ENCODE measurements at regions not wholly inside any gene's neighbourhood (a gene's known extent, or its start where the extent isn't known, plus 50 kb on each side); places are given as distances from the start of the nearest gene placed in this dataset.

GRCh38 chr14:71287567-71287966, 380.3 kb downstream of the PCNX1 start:
- no peak overlapping the region for H3K23ac ChIP-seq (ENCODE audit: low read length in 2 of 2)
- H3K27ac ChIP-seq (ENCODE audit: low read length, poor library complexity, severe bottlenecking), result no peak overlapping the region
- no peak overlapping the region for H2BK5ac ChIP-seq (ENCODE audit: low read depth, low read length, poor library complexity, severe bottlenecking)
- no peak overlapping the region for H2BK12ac ChIP-seq (ENCODE audit: low read length in 2 of 2)
- H3K4me3 ChIP-seq (ENCODE audit: insufficient read depth in 1 of 2, low read depth in 1 of 2, low read length in 2 of 2), result no peak overlapping the region
- H3K4me2 ChIP-seq (ENCODE audit: low read length, poor library complexity, severe bottlenecking), result no peak overlapping the region
- DNase-seq, result no peak
- peaks cover 5% of the 10 kb centered on the region for H3K4me1 ChIP-seq (ENCODE audit: control insufficient read depth, insufficient read depth, low read depth, low read length)
- no peak overlapping the region for H4K8ac ChIP-seq (ENCODE audit: low read length)
- WGBS, result 83% methylated on average over 2 of the region's 2 CpGs
- H3K4ac ChIP-seq (ENCODE audit: low read depth in 1 of 2, low read length in 2 of 2), result no peak overlapping the region
- H2BK15ac ChIP-seq (ENCODE audit: low read depth, poor library complexity, severe bottlenecking), result no peak overlapping the region
- H3K14ac ChIP-seq (ENCODE audit: low read length in 2 of 2), result no peak overlapping the region
- no peak overlapping the region for H2AFZ ChIP-seq (ENCODE audit: low read depth, low read length)
- H3K79me1 ChIP-seq (replicated peaks; ENCODE audit: low read length, poor library complexity, severe bottlenecking), result no peaks in the 10 kb centered on the region
- H3K36me3 ChIP-seq (ENCODE audit: control insufficient read depth in 1 of 2, insufficient read depth in 2 of 2, low read depth in 1 of 2, low read length in 2 of 2), result no peaks in the 10 kb centered on the region
- no peak overlapping the region for H3K18ac ChIP-seq (ENCODE audit: low read depth in 1 of 2, low read length in 2 of 2)
- no peak overlapping the region for H2AK5ac ChIP-seq (ENCODE audit: low read length, severe bottlenecking)
- no peaks in the 10 kb centered on the region for H3K27me3 ChIP-seq (ENCODE audit: control insufficient read depth in 1 of 2, insufficient read depth in 1 of 2, low read length in 2 of 2)
- no peak overlapping the region for H3K9ac ChIP-seq (ENCODE audit: low read length)
- no peak overlapping the region for H2BK120ac ChIP-seq (ENCODE audit: low read depth, low read length)
- H4K91ac ChIP-seq (ENCODE audit: low read length), result no peak overlapping the region
- peaks cover 10% of the 10 kb centered on the region for H3K9me3 ChIP-seq (ENCODE audit: control insufficient read depth, low read length)

DNA sequence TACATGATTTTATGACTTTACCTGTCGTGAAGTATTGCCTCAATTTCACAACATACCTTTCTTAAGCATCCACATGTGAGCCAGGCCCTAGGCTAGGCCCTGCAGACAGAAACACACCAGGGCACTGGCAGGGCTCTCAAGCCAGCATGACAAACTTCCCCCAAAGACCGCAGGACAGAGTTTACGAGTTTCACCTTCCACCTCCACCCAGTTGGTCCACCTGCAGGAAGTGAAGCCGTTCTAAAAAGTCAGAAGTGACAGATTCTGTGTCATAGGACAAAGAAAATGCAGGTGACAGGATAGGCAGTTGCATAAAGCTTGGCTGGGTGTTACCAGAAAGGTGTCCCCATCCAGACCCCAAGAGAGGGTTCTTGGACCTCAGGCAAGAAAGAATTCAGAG, 382.3 kb downstream of the PCNX1 start:
- Histone ChIP-seq H2BK12ac (ENCODE audit: low read length in 2 of 2) (no peak overlapping the region), H3K9me3 (ENCODE audit: control insufficient read depth, low read length) (peaks cover 10% of the 10 kb centered on the region), H3K27ac (ENCODE audit: low read length, poor library complexity, severe bottlenecking) (no peak overlapping the region), H3K79me1 (replicated peaks; ENCODE audit: low read length, poor library complexity, severe bottlenecking) (no peaks in the 10 kb centered on the region), H2AFZ (ENCODE audit: low read depth, low read length) (no peak overlapping the region), H3K4me1 (ENCODE audit: control insufficient read depth, insufficient read depth, low read depth, low read length) (peaks cover 5% of the 10 kb centered on the region), H3K18ac (ENCODE audit: low read depth in 1 of 2, low read length in 2 of 2) (no peak overlapping the region), H3K27me3 (ENCODE audit: control insufficient read depth in 1 of 2, insufficient read depth in 1 of 2, low read length in 2 of 2) (no peaks in the 10 kb centered on the region), H4K91ac (ENCODE audit: low read length) (no peak overlapping the region), H3K36me3 (ENCODE audit: control insufficient read depth in 1 of 2, insufficient read depth in 2 of 2, low read depth in 1 of 2, low read length in 2 of 2) (no peaks in the 10 kb centered on the region), H3K23ac (ENCODE audit: low read length in 2 of 2) (no peak overlapping the region), H4K8ac (ENCODE audit: low read length) (no peak overlapping the region), H3K4me3 (ENCODE audit: insufficient read depth in 1 of 2, low read depth in 1 of 2, low read length in 2 of 2) (no peak overlapping the region), H3K9ac (ENCODE audit: low read length) (no peak overlapping the region), H3K4me2 (ENCODE audit: low read length, poor library complexity, severe bottlenecking) (no peak overlapping the region), H3K4ac (ENCODE audit: low read depth in 1 of 2, low read length in 2 of 2) (no peak overlapping the region), H3K14ac (ENCODE audit: low read length in 2 of 2) (no peak overlapping the region), H2BK5ac (ENCODE audit: low read depth, low read length, poor library complexity, severe bottlenecking) (no peak overlapping the region), H2BK120ac (ENCODE audit: low read depth, low read length) (no peak overlapping the region), H2BK15ac (ENCODE audit: low read depth, poor library complexity, severe bottlenecking) (no peak overlapping the region), H2AK5ac (ENCODE audit: low read length, severe bottlenecking) (no peak overlapping the region)
- no peak for DNase-seq
- 81% methylated on average over 4 of the region's 4 CpGs for WGBS

DNA sequence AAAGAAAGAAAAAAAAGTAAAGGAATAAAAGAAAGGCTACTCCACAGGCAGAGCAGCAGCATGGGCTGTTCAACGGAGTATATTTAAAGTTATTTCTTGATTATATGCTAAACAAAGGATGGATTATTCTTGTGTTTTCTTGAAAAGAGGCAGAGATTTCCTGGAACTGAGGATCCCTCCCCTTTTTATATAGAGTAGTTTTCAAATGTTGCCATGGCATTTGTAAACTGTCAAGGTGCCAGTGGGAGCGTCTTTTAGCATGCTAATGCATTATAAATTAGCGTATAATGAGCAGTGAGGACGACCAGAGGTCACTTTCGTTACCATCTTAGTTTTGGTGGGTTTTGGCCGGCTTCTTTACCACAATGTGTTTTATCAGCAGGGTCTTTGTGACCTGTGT, 383.0 kb downstream of the PCNX1 start:
- Histone ChIP-seq H3K18ac (ENCODE audit: low read depth in 1 of 2, low read length in 2 of 2) (no peak overlapping the region), H3K4me2 (ENCODE audit: low read length, poor library complexity, severe bottlenecking) (no peak overlapping the region), H4K8ac (ENCODE audit: low read length) (no peak overlapping the region), H3K23ac (ENCODE audit: low read length in 2 of 2) (no peak overlapping the region), H2BK15ac (ENCODE audit: low read depth, poor library complexity, severe bottlenecking) (no peak overlapping the region), H2BK5ac (ENCODE audit: low read depth, low read length, poor library complexity, severe bottlenecking) (no peak overlapping the region), H3K9ac (ENCODE audit: low read length) (no peak overlapping the region), H2BK12ac (ENCODE audit: low read length in 2 of 2) (no peak overlapping the region), H3K79me1 (replicated peaks; ENCODE audit: low read length, poor library complexity, severe bottlenecking) (no peaks in the 10 kb centered on the region), H3K27ac (ENCODE audit: low read length, poor library complexity, severe bottlenecking) (no peak overlapping the region), H2AFZ (ENCODE audit: low read depth, low read length) (no peak overlapping the region), H3K4ac (ENCODE audit: low read depth in 1 of 2, low read length in 2 of 2) (no peak overlapping the region), H4K91ac (ENCODE audit: low read length) (no peak overlapping the region), H3K4me1 (ENCODE audit: control insufficient read depth, insufficient read depth, low read depth, low read length) (peaks cover 5% of the 10 kb centered on the region), H3K27me3 (ENCODE audit: control insufficient read depth in 1 of 2, insufficient read depth in 1 of 2, low read length in 2 of 2) (no peaks in the 10 kb centered on the region), H3K14ac (ENCODE audit: low read length in 2 of 2) (no peak overlapping the region), H2AK5ac (ENCODE audit: low read length, severe bottlenecking) (no peak overlapping the region), H3K4me3 (ENCODE audit: insufficient read depth in 1 of 2, low read depth in 1 of 2, low read length in 2 of 2) (no peak overlapping the region), H3K36me3 (ENCODE audit: control insufficient read depth in 1 of 2, insufficient read depth in 2 of 2, low read depth in 1 of 2, low read length in 2 of 2) (no peaks in the 10 kb centered on the region), H2BK120ac (ENCODE audit: low read depth, low read length) (no peak overlapping the region), H3K9me3 (ENCODE audit: control insufficient read depth, low read length) (peaks cover 4% of the 10 kb centered on the region)
- WGBS, result 96% methylated on average over 6 of the region's 6 CpGs
- DNase-seq, result no peak

- Histone ChIP-seq H3K4me1 (ENCODE audit: control insufficient read depth, insufficient read depth, low read depth, low read length) (peaks cover 5% of the 10 kb centered on the region), H2BK15ac (ENCODE audit: low read depth, poor library complexity, severe bottlenecking) (no peak overlapping the region), H3K9ac (ENCODE audit: low read length) (peak overlapping the region; percentile 9), H3K27me3 (ENCODE audit: control insufficient read depth in 1 of 2, insufficient read depth in 1 of 2, low read length in 2 of 2) (no peaks in the 10 kb centered on the region), H3K79me1 (replicated peaks; ENCODE audit: low read length, poor library complexity, severe bottlenecking) (no peaks in the 10 kb centered on the region), H4K8ac (ENCODE audit: low read length) (peak overlapping the region; percentile 12), H3K14ac (ENCODE audit: low read length in 2 of 2) (peak overlapping the region in 1 of 2 experiments; percentile 20), H2AK5ac (ENCODE audit: low read length, severe bottlenecking) (no peak overlapping the region), H3K36me3 (ENCODE audit: control insufficient read depth in 1 of 2, insufficient read depth in 2 of 2, low read depth in 1 of 2, low read length in 2 of 2) (no peaks in the 10 kb centered on the region), H2AFZ (ENCODE audit: low read depth, low read length) (peak overlapping the region; percentile 39), H3K9me3 (ENCODE audit: control insufficient read depth, low read length) (peaks cover 3% of the 10 kb centered on the region), H3K4me3 (ENCODE audit: insufficient read depth in 1 of 2, low read depth in 1 of 2, low read length in 2 of 2) (no peak overlapping the region), H3K4ac (ENCODE audit: low read depth in 1 of 2, low read length in 2 of 2) (peak overlapping the region in 1 of 2 experiments; percentile 26), H2BK120ac (ENCODE audit: low read depth, low read length) (no peak overlapping the region), H4K91ac (ENCODE audit: low read length) (no peak overlapping the region), H3K18ac (ENCODE audit: low read depth in 1 of 2, low read length in 2 of 2) (no peak overlapping the region), H3K27ac (ENCODE audit: low read length, poor library complexity, severe bottlenecking) (peak overlapping the region; percentile 60), H2BK12ac (ENCODE audit: low read length in 2 of 2) (no peak overlapping the region), H2BK5ac (ENCODE audit: low read depth, low read length, poor library complexity, severe bottlenecking) (peak overlapping the region; percentile 14), H3K23ac (ENCODE audit: low read length in 2 of 2) (no peak overlapping the region), H3K4me2 (ENCODE audit: low read length, poor library complexity, severe bottlenecking) (no peak overlapping the region)
- DNase-seq, result peak; percentile 65
- WGBS, result 46% methylated on average over 3 of the region's 4 CpGs
Measured at GRCh38 chr14:71290960-71291466, 383.8 kb downstream of the PCNX1 start.

Measured in mesenchymal stem cell (in vitro differentiated cells and primary cell).